K562 (cell line): ENCODE measurements at regions not wholly inside any gene's neighbourhood (a gene's known extent, or its start where the extent isn't known, plus 50 kb on each side); places are given as distances from the start of the nearest gene placed in this dataset.
A peak's percentile ranks its signal among the peaks of the same experiment; 100 is the strongest.
"Not testable (repeated sequence)": the region's sequence is repeated elsewhere in the genome, so short reads cannot be mapped to it uniquely, and the experiment has no call there.

Experiments
- ARID1B ChIP-seq: fragments of 450-650 bp; IDR thresholded peaks from 2 replicates; pipeline ENCODE4 v1.6.1; 2016; ENCODE audit warnings: antibody characterized with exemption, mild to moderate bottlenecking, inconsistent platforms
- CBX1 ChIP-seq: sonication (generic); IDR thresholded peaks from 2 replicates; pipeline ENCODE4 v1.6.1; 2016; ENCODE audit warnings: antibody characterized with exemption, low read depth, mild to moderate bottlenecking
- CCNT2 ChIP-seq: IDR thresholded peaks from 2 replicates; pipeline ENCODE4 v1.6.1; 2011; ENCODE audit warnings: borderline replicate concordance, low read depth, mild to moderate bottlenecking, moderate library complexity, mixed read lengths, low read length; ENCODE audit not compliant: insufficient read length; ENCODE audit errors: extremely low read depth
- EGR1 ChIP-seq: fragments of 450-650 bp; conservative IDR thresholded peaks from 2 replicates; pipeline ENCODE4 v1.6.1; 2017; ENCODE audit warnings: mild to moderate bottlenecking
- HDAC2 ChIP-seq: fragments of 450-650 bp; IDR thresholded peaks from 2 replicates; pipeline ENCODE4 v1.6.1; 2016; ENCODE audit warnings: mild to moderate bottlenecking
- KDM5B ChIP-seq: fragments of 200-600 bp; sonication (generic); IDR thresholded peaks from 2 replicates; pipeline ENCODE4 v1.6.1; 2012; ENCODE audit warnings: low read depth, mild to moderate bottlenecking, moderate library complexity, low read length, control low read depth, inconsistent platforms; ENCODE audit not compliant: insufficient replicate concordance
- NCOA1 ChIP-seq: fragments of 450-650 bp; IDR thresholded peaks from 2 replicates; pipeline ENCODE4 v1.6.1; 2016; ENCODE audit warnings: low read depth
- NFRKB ChIP-seq: fragments of 450-650 bp; IDR thresholded peaks from 2 replicates; pipeline ENCODE4 v1.6.1; 2016; ENCODE audit warnings: low read depth
- POLR2H ChIP-seq: IDR thresholded peaks from 2 replicates; pipeline ENCODE4 v1.6.1; 2016; ENCODE audit warnings: missing genetic modification characterization, low read depth, mild to moderate bottlenecking, control low read depth, missing compliant biosample characterization, moderate library complexity
- PRDM10 ChIP-seq: fragments of 450-650 bp; IDR thresholded peaks from 2 replicates; pipeline ENCODE4 v1.6.1; 2018; ENCODE audit not compliant: partially characterized antibody
- PRMT5 ChIP-seq: sonication (generic); formaldehyde crosslinking; IDR thresholded peaks from 2 replicates; pipeline ENCODE4 v1.5.0; 2020; ENCODE audit warnings: missing genetic modification reagents
- TAF1 ChIP-seq: IDR thresholded peaks from 2 replicates; pipeline ENCODE4 v1.6.1; 2011; ENCODE audit warnings: mild to moderate bottlenecking, low read length, moderate library complexity; ENCODE audit not compliant: insufficient read depth, control insufficient read depth, severe bottlenecking; ENCODE audit errors: extremely low read depth
- ZNF512 ChIP-seq: IDR thresholded peaks from 2 replicates; pipeline ENCODE4 v1.6.1; 2016; ENCODE audit warnings: missing genetic modification characterization, missing compliant biosample characterization
- ZNF740 ChIP-seq, 3 experiments: fragments of 200-800 bp in 1 of 3; sonication (Bioruptor generic) in 1 of 3; sonication (generic) in 1 of 3; formaldehyde crosslinking in 1 of 3; IDR thresholded peaks; 2 replicates each; pipeline versions ENCODE4 v1.6.1 to v1.8.0; 2016 to 2022; ENCODE audit warnings: mild to moderate bottlenecking in 2 of 3, missing compliant biosample characterization in 2 of 3, missing genetic modification characterization in 2 of 3, missing genetic modification reagents in 1 of 3

GRCh38 chr16:22436823-22437652 is 62.6 kb upstream of the CDR2 start (continued):
- TF ChIP-seq PRDM10 (peak; percentile 46), ZNF512 (tag) (peak; percentile 65), NCOA1 (0 out of 2 replicates have a peak, but pooled peaks have one; percentile 32), PRMT5 (CRISPR knock-in tag) (peak; percentile 78; the same call in 1 of the 2 replicates), CBX1 (0 out of 2 replicates have a peak, but pooled peaks have one; percentile 52), TAF1 (peak; percentile 74), ZNF740 (CRISPR knock-in tag; IDR thresholded peaks at IDR 0.05) (peak; percentile 59; the same call in 1 of the 2 replicates), HDAC2 (0 out of 2 replicates have a peak, but pooled peaks have one; percentile 27), KDM5B (peak; percentile 80), EGR1 (peak; percentile 44), POLR2H (tag) (peak; percentile 85), CCNT2 (peak; percentile 49), ARID1B (0 out of 2 replicates have a peak, but pooled peaks have one; percentile 39), NFRKB (0 out of 2 replicates have a peak, but pooled peaks have one; percentile 52)
- TF ChIP-seq ZNF740 (tag; IDR thresholded peaks at IDR 0.05): not testable (repeated sequence)
